Cerebellar nuclear complex (tissue), 1 donor: ENCODE measurements at regions not wholly inside any gene's neighbourhood (a gene's known extent, or its start where the extent isn't known, plus 50 kb on each side); places are given as distances from the start of the nearest gene placed in this dataset.

Experiments used
- DNase-seq, 2 experiments: peaks; one replicate each; lab custom pipeline; 2025; lab: John Stamatoyannopoulos, UW

DNA sequence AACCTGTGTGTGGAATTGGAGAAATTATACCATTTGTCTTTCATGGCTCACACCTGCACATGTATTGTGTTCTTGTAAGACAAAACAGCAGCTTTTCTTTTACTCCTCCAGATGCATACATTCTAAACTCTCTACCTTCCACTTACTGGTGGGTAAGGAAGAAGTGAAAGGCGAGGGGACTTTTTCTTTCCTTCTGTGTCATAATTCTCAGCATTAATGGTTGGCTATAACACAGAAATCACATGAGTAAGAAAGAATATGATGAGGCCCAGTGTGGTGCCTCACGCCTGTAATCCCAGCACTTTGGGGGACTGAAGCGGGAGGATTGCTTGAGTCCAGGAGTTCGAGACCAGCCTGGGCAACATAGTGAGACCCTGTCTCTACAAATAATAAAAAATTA is 57.8 kb upstream of the SHANK2 start:
- no peak for DNase-seq

DNA sequence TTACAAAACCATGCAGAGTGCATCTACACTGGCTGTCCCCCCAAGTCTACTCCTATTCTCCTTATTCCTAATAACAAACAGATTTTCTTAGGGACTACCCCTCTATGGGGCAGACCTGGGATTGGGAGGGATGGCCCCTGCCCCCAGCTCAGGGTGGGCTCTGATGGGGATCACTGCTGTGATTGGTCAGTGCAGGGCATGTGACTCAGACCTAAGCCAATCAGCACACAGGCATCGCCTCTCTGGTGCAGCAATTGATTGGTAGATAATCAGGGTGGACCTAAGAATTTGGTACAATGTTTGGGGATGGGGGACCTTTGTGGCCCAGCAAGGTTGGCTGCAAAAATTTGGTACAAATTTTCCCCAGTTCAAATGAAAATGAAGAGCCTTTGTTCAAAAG is 57.2 kb upstream of the SHANK2 start:
- no peak for DNase-seq

DNA sequence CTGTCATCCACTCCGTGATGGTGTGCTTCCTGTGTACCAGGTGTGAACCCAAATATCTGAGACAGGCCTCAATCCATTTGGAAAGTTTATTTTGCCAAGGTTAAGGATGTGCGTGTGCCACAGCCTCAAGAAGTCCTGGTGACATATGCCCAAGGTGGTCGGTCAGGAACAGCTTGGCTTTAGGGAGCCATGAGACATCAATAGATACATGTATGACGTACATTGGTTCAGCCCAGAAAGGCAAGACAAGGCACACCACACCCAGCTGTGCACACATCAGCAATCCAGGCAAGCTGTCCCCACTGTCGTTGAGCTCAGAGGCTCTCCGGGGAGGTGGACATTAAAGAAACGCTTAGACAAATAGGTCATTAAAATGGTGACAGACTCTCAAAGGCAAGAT is 56.8 kb upstream of the SHANK2 start:
- no peak for DNase-seq

DNA sequence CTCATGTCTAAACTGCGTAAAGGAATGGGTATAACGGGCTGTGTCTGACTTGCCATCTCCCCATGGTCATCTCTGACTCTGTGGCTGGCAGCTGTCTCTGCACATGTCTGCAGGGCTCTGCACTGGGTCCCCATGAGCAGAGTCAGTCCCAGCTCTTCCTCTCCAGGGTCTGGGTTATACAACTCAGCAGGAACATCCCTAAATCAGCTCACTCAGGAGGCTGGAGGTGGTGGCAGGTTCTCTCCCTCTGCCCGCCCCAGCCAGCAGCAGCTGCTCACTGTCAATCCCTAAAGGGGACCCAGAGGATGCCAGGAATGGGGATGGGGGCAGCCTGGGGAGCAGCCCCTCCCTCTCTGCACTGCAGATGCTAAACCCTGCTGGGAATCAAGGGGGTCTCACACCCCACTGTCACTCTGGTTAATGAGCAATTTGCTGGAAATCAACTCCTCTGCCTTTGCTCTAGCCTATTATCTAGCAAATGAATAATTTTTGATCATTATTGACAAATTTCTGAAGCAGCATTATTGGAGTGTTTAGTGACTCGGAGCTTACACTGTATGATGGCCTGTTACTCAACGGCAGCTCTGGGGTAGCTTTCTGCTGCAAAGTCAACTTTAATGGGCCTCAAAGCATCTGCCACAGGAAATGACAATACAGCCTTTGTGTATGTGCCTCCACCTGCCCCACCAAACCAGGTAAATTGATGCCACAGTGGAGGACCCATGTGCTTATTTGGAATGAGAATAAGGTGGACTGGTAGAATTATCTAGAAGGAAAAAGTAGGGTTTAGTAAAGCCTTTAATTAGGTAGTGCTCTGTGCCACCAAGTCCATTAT is 55.7 kb upstream of the SHANK2 start:
- no peak for DNase-seq

DNA sequence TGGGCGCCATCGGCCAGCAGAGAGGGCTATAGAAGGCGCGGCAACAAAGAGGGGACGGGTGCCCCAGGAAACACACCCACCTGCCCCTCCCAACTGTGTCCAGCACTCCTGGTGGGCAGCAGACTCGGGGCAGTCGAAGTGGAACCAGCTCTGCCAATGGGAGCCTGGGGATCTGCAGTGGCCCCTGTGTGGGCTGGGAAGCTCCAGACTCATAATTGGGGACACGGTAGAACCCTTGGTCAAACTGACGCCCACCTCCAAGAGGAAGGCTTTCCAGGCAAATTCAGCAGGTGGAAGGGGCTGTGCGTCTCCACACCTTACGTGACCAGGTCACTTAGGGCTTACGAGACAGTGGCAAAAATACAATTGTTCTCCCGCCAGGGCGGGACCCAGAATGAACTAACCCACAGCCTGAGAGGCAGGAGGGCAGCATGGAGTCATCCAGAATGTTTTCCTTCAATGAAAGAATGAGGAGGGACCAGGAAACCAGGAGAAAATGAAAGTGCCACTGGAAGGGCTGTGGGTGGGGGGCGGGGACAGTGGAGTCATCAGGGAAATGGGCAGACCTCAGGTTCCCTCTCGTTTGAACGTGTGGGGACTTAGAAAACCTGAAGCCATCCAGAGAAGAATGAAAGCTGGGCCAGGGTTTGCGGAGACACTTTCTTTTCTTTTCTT is 53.2 kb upstream of the SHANK2 start:
- DNase-seq: no peak

DNA sequence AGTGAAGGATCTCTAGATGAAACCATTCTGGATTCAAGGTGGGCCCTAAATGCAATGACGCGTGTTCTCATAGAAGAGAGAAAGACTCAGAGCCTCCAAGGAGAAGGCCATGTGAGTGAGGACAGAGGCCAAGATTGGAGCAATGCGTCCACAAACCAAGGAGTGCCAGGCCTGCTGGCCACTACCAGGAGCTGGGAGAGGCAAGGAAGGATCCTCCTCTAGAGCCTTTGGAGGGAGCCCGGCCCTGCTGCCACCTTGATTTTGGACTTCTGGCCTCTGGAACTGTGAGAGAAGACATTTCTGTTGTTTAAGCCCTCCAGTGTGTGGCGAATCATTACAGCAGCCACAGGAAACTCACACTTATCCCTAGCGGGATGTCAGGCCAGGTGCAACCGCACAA is 52.7 kb upstream of the SHANK2 start:
- DNase-seq: no peak

DNA sequence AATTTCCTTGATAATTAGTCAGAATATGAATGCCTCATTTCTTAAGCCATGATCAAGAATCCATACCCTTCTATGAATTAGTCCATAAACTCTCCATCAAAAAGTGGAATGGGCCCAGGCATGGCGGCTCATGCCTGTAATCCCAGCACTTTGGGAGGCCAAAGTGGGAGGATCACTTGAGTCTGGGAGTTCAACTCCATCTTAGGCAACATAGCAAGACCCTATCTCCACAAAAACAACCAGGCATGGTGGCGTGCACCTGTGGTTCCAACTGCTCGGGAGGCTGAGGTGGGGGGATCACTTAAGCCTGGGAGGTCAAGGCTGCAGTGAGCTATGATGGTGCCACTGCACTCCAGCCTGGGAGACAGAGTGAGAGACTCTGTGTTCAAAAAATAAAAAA is 52.1 kb upstream of the SHANK2 start:
- DNase-seq: no peak

DNA sequence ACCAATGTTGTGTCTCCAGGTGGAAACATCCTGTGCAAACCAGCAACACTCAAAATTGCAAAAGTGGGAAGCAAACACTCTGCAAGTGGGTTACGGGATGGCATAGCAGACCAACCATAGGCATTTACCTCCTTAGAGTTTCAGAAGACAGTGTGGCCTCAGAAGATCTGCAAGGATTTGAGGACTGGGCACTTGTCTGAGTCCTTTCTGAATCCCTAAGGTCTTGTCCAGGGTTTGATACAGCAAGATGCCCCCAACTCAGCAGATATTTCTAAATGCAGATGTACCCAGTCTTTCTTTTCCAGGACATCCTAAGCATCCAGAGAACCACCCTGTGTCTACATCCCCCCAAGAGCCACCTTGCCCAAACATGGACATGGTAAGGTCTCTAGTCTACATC is 51.7 kb upstream of the SHANK2 start:
- no peak for DNase-seq

DNA sequence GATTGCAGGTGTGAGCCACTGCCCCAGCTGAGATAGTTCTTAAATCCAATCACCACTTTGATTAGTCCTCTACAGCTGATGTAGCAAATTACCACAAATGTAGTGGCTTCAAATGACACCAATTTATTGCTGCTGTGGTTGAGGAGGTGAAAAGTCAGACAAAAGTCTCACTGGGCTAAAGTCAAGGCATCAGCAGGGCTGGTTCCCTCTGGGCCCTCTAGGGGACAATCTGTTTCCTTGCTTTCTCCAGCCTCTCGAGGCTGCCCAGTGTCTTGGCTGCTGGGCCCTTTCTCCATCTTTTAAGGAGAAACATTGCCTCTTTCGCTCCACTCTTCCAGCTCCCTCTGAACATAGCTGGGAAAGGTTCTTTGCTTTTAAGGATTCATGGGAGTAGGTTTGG is 50.5 kb upstream of the SHANK2 start:
- no peak for DNase-seq

DNA sequence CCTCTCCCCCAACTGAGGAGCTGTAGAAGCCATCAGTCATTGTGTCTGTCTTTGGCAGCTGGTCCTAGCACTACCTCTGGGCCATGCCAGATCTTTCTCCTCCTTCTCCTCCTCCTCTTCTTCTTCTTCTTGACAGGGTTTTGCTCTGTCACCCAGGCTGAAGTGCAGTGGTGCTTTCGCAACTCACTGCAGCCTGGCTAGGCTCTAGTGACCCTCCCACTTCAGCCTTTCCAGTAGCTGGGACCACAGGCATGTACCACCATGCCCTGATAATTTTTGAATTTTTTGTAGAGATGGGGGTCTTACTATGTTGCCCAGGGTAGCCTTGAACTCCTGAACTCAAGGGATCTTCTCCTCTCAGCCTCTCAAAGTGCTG is 50.1 kb upstream of the SHANK2 start:
- DNase-seq: no peak
